ENCODE measurements at regions not wholly inside any gene's neighbourhood (a gene's known extent, or its start where the extent isn't known, plus 50 kb on each side); places are given as distances from the start of the nearest gene placed in this dataset.

DNA sequence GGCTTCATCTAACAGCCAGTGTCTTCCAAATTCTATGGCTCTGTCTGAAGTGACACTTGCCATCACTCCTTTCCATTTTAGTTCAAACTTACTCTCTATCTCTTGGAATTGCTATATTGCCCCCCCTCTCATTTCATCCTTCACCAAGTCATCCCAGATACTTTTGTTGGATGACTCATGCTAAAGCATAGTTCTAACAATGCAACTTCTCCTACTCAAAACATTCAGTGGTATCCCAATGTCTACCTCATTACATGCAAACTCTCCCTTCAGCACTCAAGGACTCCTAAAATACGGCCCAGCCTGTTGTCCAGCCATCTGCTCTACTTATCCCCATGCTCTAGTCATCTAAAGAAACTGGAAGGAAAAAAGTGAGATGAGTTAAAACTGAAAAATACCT lies 171.6 kb downstream of the RASEF start:
- no peak for DNase-seq (ENCODE audit: low spot score in 2 of 2, unreplicated experiment in 2 of 2)
- no peak overlapping the region for H3K27ac Mint-ChIP-seq
- H3K27me3 Mint-ChIP-seq (ENCODE audit: low read depth), result no peaks in the 10 kb centered on the region
- TF ChIP-seq, protein P1, sequence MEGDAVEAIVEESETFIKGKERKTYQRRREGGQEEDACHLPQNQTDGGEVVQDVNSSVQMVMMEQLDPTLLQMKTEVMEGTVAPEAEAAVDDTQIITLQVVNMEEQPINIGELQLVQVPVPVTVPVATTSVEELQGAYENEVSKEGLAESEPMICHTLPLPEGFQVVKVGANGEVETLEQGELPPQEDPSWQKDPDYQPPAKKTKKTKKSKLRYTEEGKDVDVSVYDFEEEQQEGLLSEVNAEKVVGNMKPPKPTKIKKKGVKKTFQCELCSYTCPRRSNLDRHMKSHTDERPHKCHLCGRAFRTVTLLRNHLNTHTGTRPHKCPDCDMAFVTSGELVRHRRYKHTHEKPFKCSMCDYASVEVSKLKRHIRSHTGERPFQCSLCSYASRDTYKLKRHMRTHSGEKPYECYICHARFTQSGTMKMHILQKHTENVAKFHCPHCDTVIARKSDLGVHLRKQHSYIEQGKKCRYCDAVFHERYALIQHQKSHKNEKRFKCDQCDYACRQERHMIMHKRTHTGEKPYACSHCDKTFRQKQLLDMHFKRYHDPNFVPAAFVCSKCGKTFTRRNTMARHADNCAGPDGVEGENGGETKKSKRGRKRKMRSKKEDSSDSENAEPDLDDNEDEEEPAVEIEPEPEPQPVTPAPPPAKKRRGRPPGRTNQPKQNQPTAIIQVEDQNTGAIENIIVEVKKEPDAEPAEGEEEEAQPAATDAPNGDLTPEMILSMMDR (IDR thresholded peaks at IDR 0.05; ENCODE audit: unreplicated experiment), result no peak
- H3K4me3 Mint-ChIP-seq, result no peak overlapping the region
- H3K4me1 Mint-ChIP-seq, result peaks cover 3% of the 10 kb centered on the region
- H3K36me3 Mint-ChIP-seq, result no peaks in the 10 kb centered on the region
- H3K9me3 Mint-ChIP-seq, result no peaks in the 10 kb centered on the region

DNA sequence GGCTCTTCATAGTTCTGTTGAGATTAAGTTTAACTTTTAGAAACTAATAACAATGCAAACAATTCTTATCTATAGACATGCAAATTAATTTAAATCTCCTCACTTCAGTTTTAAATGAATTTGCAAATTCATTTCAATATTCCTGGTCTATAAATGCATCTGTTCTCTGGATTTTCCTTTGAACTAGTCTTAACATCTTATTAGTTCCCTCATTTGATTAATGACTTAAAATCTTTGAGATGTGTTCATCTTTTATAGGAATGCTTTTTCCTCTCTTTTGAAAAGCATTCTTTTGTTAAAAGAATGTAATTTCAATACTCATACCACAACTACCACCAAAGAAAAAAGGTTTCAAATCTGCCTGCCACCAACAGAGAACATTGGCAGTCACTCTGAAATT lies 169.4 kb downstream of the RASEF start:
- TF ChIP-seq, protein P1 (IDR thresholded peaks at IDR 0.05; ENCODE audit: unreplicated experiment), result no peak
- Mint-ChIP-seq H3K4me1 (peaks cover 3% of the 10 kb centered on the region), H3K27me3 (ENCODE audit: low read depth) (no peaks in the 10 kb centered on the region), H3K9me3 (no peaks in the 10 kb centered on the region), H3K36me3 (no peaks in the 10 kb centered on the region), H3K4me3 (no peak overlapping the region), H3K27ac (no peak overlapping the region)
- DNase-seq (ENCODE audit: low spot score in 2 of 2, unreplicated experiment in 2 of 2), result no peak

DNA sequence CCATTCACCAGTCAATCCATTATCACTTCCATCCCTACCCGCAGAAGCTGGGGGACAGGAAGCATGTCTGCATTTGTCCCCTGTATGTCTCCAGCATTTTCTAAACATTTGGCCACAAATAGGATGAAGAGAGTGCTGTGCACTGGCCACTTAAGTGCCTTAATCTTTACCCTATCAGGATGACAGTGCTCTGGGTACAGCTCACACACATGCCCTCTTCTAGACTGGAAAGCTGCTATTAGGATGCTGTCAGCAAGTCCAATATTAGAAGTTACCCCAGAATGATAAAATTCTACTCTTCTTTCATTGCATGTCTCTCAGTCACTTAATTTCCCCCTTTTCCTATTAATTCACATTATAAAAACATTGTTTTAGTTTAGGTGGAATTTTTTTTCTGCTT lies 168.4 kb downstream of the RASEF start:
- H3K4me1 Mint-ChIP-seq, result peaks cover 3% of the 10 kb centered on the region
- H3K27me3 Mint-ChIP-seq (ENCODE audit: low read depth), result no peaks in the 10 kb centered on the region
- DNase-seq (ENCODE audit: low spot score in 2 of 2, unreplicated experiment in 2 of 2), result no peak
- H3K27ac Mint-ChIP-seq, result no peak overlapping the region
- no peaks in the 10 kb centered on the region for H3K9me3 Mint-ChIP-seq
- no peak overlapping the region for H3K4me3 Mint-ChIP-seq
- TF ChIP-seq, protein P1 (IDR thresholded peaks at IDR 0.05; ENCODE audit: unreplicated experiment), result no peak
- no peaks in the 10 kb centered on the region for H3K36me3 Mint-ChIP-seq

DNA sequence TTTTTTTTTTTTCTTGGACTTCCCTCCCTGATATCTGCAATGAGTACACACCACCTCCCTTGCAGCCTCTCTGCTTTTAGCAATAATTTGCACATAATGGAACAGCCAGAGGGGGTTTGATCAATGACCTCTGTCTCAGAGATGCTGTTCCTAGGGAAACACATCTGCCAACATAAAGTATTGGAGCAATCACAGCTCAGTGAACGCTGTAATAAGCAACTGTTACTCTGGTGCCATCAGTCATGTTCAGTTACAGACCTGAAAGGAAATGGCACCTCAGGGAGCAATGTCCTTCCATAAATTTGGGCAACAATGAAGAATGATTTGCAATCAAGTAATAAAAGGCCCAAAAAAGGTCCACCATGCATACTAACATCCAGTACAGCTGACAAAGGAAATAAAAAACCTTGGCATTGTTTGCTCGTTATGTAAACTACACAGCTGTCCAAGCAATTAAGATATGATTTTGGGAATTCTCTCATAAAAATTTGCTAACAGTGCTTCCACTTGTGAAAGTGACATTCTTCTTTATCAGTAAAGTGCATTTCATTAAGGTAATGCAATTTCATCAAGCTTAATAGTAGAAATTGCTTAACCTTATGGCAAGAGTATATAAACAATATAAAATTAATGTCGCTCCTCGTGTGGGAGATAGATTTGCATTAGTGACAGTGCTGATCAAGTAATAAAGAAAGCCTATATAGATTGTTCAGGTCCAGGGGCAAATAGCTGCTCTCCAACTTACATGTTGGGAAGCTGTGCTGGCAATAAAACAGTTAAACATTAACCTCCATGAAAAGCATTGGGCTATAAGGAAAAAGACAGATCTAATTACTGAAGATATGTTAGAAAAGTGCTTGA lies 167.8 kb downstream of the RASEF start:
- Mint-ChIP-seq H3K27me3 (ENCODE audit: low read depth) (no peaks in the 10 kb centered on the region), H3K9me3 (no peaks in the 10 kb centered on the region), H3K36me3 (no peaks in the 10 kb centered on the region), H3K4me1 (peaks cover 3% of the 10 kb centered on the region), H3K4me3 (no peak overlapping the region), H3K27ac (no peak overlapping the region)
- DNase-seq (ENCODE audit: low spot score in 2 of 2, unreplicated experiment in 2 of 2), result no peak
- TF ChIP-seq, protein P1 (IDR thresholded peaks at IDR 0.05; ENCODE audit: unreplicated experiment), result no peak

DNA sequence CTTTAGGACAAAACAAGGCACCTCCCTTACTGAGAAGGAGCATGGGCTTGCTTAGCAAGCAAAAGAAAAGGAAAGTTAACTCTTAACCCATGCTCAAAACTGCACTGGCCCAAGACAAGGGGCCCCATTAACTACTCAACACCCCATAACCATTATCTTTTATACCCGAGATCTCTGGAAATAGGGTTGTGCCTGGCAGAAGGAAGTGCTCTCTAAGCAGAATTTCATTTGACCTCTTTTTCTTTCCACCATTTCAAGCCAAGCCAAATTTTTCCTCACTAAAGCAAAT lies 167.2 kb downstream of the RASEF start:
- Mint-ChIP-seq H3K27me3 (ENCODE audit: low read depth) (no peaks in the 10 kb centered on the region), H3K4me1 (peaks cover 3% of the 10 kb centered on the region), H3K27ac (no peak overlapping the region), H3K36me3 (no peaks in the 10 kb centered on the region), H3K4me3 (no peak overlapping the region), H3K9me3 (no peaks in the 10 kb centered on the region)
- DNase-seq (ENCODE audit: low spot score in 2 of 2, unreplicated experiment in 2 of 2), result no peak
- TF ChIP-seq, protein P1 (IDR thresholded peaks at IDR 0.05; ENCODE audit: unreplicated experiment), result no peak

Measured in mesothelial cell of epicardium (in vitro differentiated cells).